ENCODE measurements at regions not wholly inside any gene's neighbourhood (a gene's known extent, or its start where the extent isn't known, plus 50 kb on each side); places are given as distances from the start of the nearest gene placed in this dataset.
A peak's percentile ranks its signal among the peaks of the same experiment; 100 is the strongest.

- H3K9me3 Mint-ChIP-seq: peaks cover 7% of the 10 kb centered on the region
- ChIA-PET POLR2A (no interaction called here), CTCF (interaction anchor here (1.0 to 1.3 kb wide), 3 partner anchors 14 to 405 kb away, joined by 3 to 4 read pairs (median 4); no protein-coding TSS in a partner anchor)
- no peak overlapping the region for H3K4me3 Mint-ChIP-seq
- DNase-seq: peak; percentile 14
- H3K27ac Mint-ChIP-seq: no peak overlapping the region
- no peaks in the 10 kb centered on the region for H3K36me3 Mint-ChIP-seq (ENCODE audit: low read depth)
- peaks cover 8% of the 10 kb centered on the region for H3K4me1 Mint-ChIP-seq
- H3K27me3 Mint-ChIP-seq: peaks cover 60% of the 10 kb centered on the region
These were observed 99.9 kb upstream of the CCL2 start for GRCh38 chr17:34154961-34155730.

GRCh38 chr17:34155947-34156346 lies 99.1 kb upstream of the CCL2 start:
- H3K27ac Mint-ChIP-seq: no peak overlapping the region
- H3K9me3 Mint-ChIP-seq: peaks cover 7% of the 10 kb centered on the region
- ChIA-PET CTCF (interaction anchor here (1.0 to 1.5 kb wide), 3 partner anchors 14 to 23 kb away, joined by 3 to 4 read pairs (median 3); no protein-coding TSS in a partner anchor), POLR2A (no interaction called here)
- no peak overlapping the region for H3K4me3 Mint-ChIP-seq
- no peaks in the 10 kb centered on the region for H3K36me3 Mint-ChIP-seq (ENCODE audit: low read depth)
- DNase-seq: no peak
- H3K27me3 Mint-ChIP-seq: peaks cover 61% of the 10 kb centered on the region
- peaks cover 8% of the 10 kb centered on the region for H3K4me1 Mint-ChIP-seq

GRCh38 chr17:34156401-34156740 lies 98.7 kb upstream of the CCL2 start:
- CTCF ChIA-PET: interaction anchor here (1.3 to 1.5 kb wide), 2 partner anchors 15 to 22 kb away, joined by 3 to 4 read pairs; no protein-coding TSS in a partner anchor
- Mint-ChIP-seq H3K9me3 (peaks cover 7% of the 10 kb centered on the region), H3K27ac (no peak overlapping the region), H3K27me3 (peaks cover 63% of the 10 kb centered on the region), H3K36me3 (ENCODE audit: low read depth) (no peaks in the 10 kb centered on the region), H3K4me1 (peaks cover 8% of the 10 kb centered on the region), H3K4me3 (no peak overlapping the region)
- POLR2A ChIA-PET: no interaction called here
- no peak for DNase-seq

GRCh38 chr17:34156741-34157589 lies 98.1 kb upstream of the CCL2 start:
- POLR2A ChIA-PET: no interaction called here

GRCh38 chr17:34161690-34162089 lies 93.4 kb upstream of the CCL2 start:
- Mint-ChIP-seq H3K27ac (no peak overlapping the region), H3K36me3 (ENCODE audit: low read depth) (no peaks in the 10 kb centered on the region), H3K4me1 (no peaks in the 10 kb centered on the region), H3K27me3 (peaks cover 58% of the 10 kb centered on the region), H3K4me3 (no peak overlapping the region), H3K9me3 (peaks cover 7% of the 10 kb centered on the region)
- ChIA-PET CTCF (no interaction called here), POLR2A (no interaction called here)
- no peak for DNase-seq

More at GRCh38 chr17:34156741-34157589, 98.1 kb upstream of the CCL2 start:
- Mint-ChIP-seq H3K36me3 (ENCODE audit: low read depth) (no peaks in the 10 kb centered on the region), H3K27me3 (peaks cover 65% of the 10 kb centered on the region), H3K27ac (no peak overlapping the region), H3K9me3 (peaks cover 7% of the 10 kb centered on the region), H3K4me1 (peaks cover 8% of the 10 kb centered on the region), H3K4me3 (no peak overlapping the region)
- CTCF ChIA-PET: interaction anchor here (1.5 kb wide), 1 partner anchor 22 kb away, joined by 3 read pairs; no protein-coding TSS in a partner anchor
- no peak for DNase-seq

- Mint-ChIP-seq H3K9me3 (peaks cover 7% of the 10 kb centered on the region), H3K4me3 (no peak overlapping the region), H3K27ac (no peak overlapping the region), H3K36me3 (ENCODE audit: low read depth) (no peaks in the 10 kb centered on the region), H3K27me3 (peaks cover 48% of the 10 kb centered on the region), H3K4me1 (no peaks in the 10 kb centered on the region)
- no peak for DNase-seq
- ChIA-PET CTCF (no interaction called here), POLR2A (no interaction called here)
These were observed 92.0 kb upstream of the CCL2 start for GRCh38 chr17:34163123-34163522.

GRCh38 chr17:34163646-34164045 lies 91.4 kb upstream of the CCL2 start:
- DNase-seq: no peak
- H3K9me3 Mint-ChIP-seq: peaks cover 3% of the 10 kb centered on the region
- H3K27ac Mint-ChIP-seq: no peak overlapping the region
- H3K4me1 Mint-ChIP-seq: no peaks in the 10 kb centered on the region
- peaks cover 43% of the 10 kb centered on the region for H3K27me3 Mint-ChIP-seq
- H3K36me3 Mint-ChIP-seq (ENCODE audit: low read depth): no peaks in the 10 kb centered on the region
- CTCF ChIA-PET: no interaction called here
- POLR2A ChIA-PET: no interaction called here
- H3K4me3 Mint-ChIP-seq: no peak overlapping the region

- peaks cover 36% of the 10 kb centered on the region for H3K27me3 Mint-ChIP-seq
- ChIA-PET POLR2A (no interaction called here), CTCF (no interaction called here)
- H3K9me3 Mint-ChIP-seq: no peaks in the 10 kb centered on the region
- DNase-seq: no peak
- no peaks in the 10 kb centered on the region for H3K4me1 Mint-ChIP-seq
- H3K4me3 Mint-ChIP-seq: no peak overlapping the region
- no peak overlapping the region for H3K27ac Mint-ChIP-seq
- no peaks in the 10 kb centered on the region for H3K36me3 Mint-ChIP-seq (ENCODE audit: low read depth)
These were observed 90.2 kb upstream of the CCL2 start for GRCh38 chr17:34164837-34165236.

- H3K27me3 Mint-ChIP-seq: peaks cover 31% of the 10 kb centered on the region
- CTCF ChIA-PET: interaction anchor here (0.6 kb wide), 1 partner anchor 1108 kb away, joined by 3 read pairs; no protein-coding TSS in a partner anchor
These were observed 88.7 kb upstream of the CCL2 start for GRCh38 chr17:34166352-34166751.

GRCh38 chr17:34167354-34167753 lies 87.7 kb upstream of the CCL2 start:
- ChIA-PET POLR2A (no interaction called here), CTCF (no interaction called here)
- H3K27ac Mint-ChIP-seq: no peak overlapping the region
- peaks cover 29% of the 10 kb centered on the region for H3K27me3 Mint-ChIP-seq
- no peaks in the 10 kb centered on the region for H3K36me3 Mint-ChIP-seq (ENCODE audit: low read depth)
- no peak for DNase-seq
- H3K4me3 Mint-ChIP-seq: no peak overlapping the region
- H3K4me1 Mint-ChIP-seq: peaks cover 4% of the 10 kb centered on the region
- no peaks in the 10 kb centered on the region for H3K9me3 Mint-ChIP-seq

More at GRCh38 chr17:34166352-34166751, 88.7 kb upstream of the CCL2 start:
- Mint-ChIP-seq H3K4me1 (peaks cover 1% of the 10 kb centered on the region), H3K27ac (no peak overlapping the region), H3K36me3 (ENCODE audit: low read depth) (no peaks in the 10 kb centered on the region), H3K4me3 (no peak overlapping the region), H3K9me3 (no peaks in the 10 kb centered on the region)
- no peak for DNase-seq
- POLR2A ChIA-PET: no interaction called here

- no peak overlapping the region for H3K27ac Mint-ChIP-seq
- DNase-seq: no peak
- no peaks in the 10 kb centered on the region for H3K36me3 Mint-ChIP-seq (ENCODE audit: low read depth)
- CTCF ChIA-PET: no interaction called here
- no peaks in the 10 kb centered on the region for H3K9me3 Mint-ChIP-seq
- H3K27me3 Mint-ChIP-seq: peaks cover 21% of the 10 kb centered on the region
- POLR2A ChIA-PET: no interaction called here
- peaks cover 4% of the 10 kb centered on the region for H3K4me1 Mint-ChIP-seq
- H3K4me3 Mint-ChIP-seq: no peak overlapping the region
These were observed 86.1 kb upstream of the CCL2 start for GRCh38 chr17:34168989-34169388.

- ChIA-PET POLR2A (no interaction called here), CTCF (no interaction called here)
- DNase-seq: no peak
- Mint-ChIP-seq H3K27ac (no peak overlapping the region), H3K27me3 (peaks cover 19% of the 10 kb centered on the region), H3K4me1 (peaks cover 4% of the 10 kb centered on the region), H3K4me3 (no peak overlapping the region), H3K9me3 (no peaks in the 10 kb centered on the region), H3K36me3 (ENCODE audit: low read depth) (no peaks in the 10 kb centered on the region)
These were observed 85.6 kb upstream of the CCL2 start for GRCh38 chr17:34169496-34169895.

GRCh38 chr17:34171245-34171818 lies 83.8 kb upstream of the CCL2 start:
- DNase-seq: peak; percentile 70
- H3K9me3 Mint-ChIP-seq: no peaks in the 10 kb centered on the region
- no peaks in the 10 kb centered on the region for H3K36me3 Mint-ChIP-seq (ENCODE audit: low read depth)
- no peak overlapping the region for H3K27ac Mint-ChIP-seq
- H3K4me3 Mint-ChIP-seq: no peak overlapping the region
- CTCF ChIA-PET: interaction anchor here (0.6 to 3.9 kb wide), 7 partner anchors 11 to 1106 kb away, joined by 3 to 17 read pairs (median 3); partner anchors contain the start of gene CCL1
- H3K27me3 Mint-ChIP-seq: peaks cover 12% of the 10 kb centered on the region
- POLR2A ChIA-PET: no interaction called here
- H3K4me1 Mint-ChIP-seq: peaks cover 4% of the 10 kb centered on the region

Measured in activated CD4-positive, alpha-beta T cell treated with anti-CD3 and anti-CD28 coated beads, Interleukin-2, amount 10 ng/mL, durations not matched to agents 7 days and 5 days (primary cell).